Suprapubic skin (tissue), 4 donors: ENCODE measurements at regions not wholly inside any gene's neighbourhood (a gene's known extent, or its start where the extent isn't known, plus 50 kb on each side); places are given as distances from the start of the nearest gene placed in this dataset.
A peak's percentile ranks its signal among the peaks of the same experiment; 100 is the strongest.

ENCODE experiments used
- DNase-seq, 2 donors: peaks; one replicate each; pipeline ENCODE4 v3.0.0-alpha.2; 2019; ENCODE audit warnings: low spot score in 2 of 2
- H3K27ac ChIP-seq: fragments of 200-600 bp; sonication (generic); one replicate; pipeline ENCODE4 v1.5.1; 2019
- H3K27me3 ChIP-seq: fragments of 200-600 bp; sonication (generic); one replicate; pipeline ENCODE4 v1.5.1; 2019
- H3K36me3 ChIP-seq: fragments of 200-600 bp; sonication (generic); one replicate; pipeline ENCODE4 v1.5.1; 2019
- H3K4me1 ChIP-seq: fragments of 200-600 bp; sonication (generic); one replicate; pipeline ENCODE4 v1.5.1; 2019
- H3K4me3 ChIP-seq: fragments of 200-600 bp; sonication (generic); one replicate; pipeline ENCODE4 v1.5.1; 2019; ENCODE audit warnings: mild to moderate bottlenecking
- H3K9me3 ChIP-seq: fragments of 200-600 bp; sonication (generic); one replicate; pipeline ENCODE4 v1.5.1; 2019
- EP300 ChIP-seq: sonication (generic); formaldehyde crosslinking; IDR thresholded peaks from one replicate; pipeline ENCODE4 v1.6.1; 2017; ENCODE audit warnings: antibody characterized with exemption
- POLR2A ChIP-seq, 2 donors: fragments of 450-650 bp; IDR thresholded peaks; one replicate each; pipeline ENCODE4 v1.6.1; 2017; ENCODE audit warnings: antibody characterized with exemption in 2 of 2, mild to moderate bottlenecking in 2 of 2, moderate library complexity in 2 of 2
- POLR2AphosphoS5 ChIP-seq, 3 donors: sonication (generic); formaldehyde crosslinking; IDR thresholded peaks; one replicate each; pipeline ENCODE4 v1.6.1; 2017; ENCODE audit warnings: antibody characterized with exemption in 3 of 3
- WGBS: methylation state at CpG from one replicate; pipeline ENCODE4 v1.1.5; 2018; 5-methylcytosine and 5-hydroxymethylcytosine counted together
- TF ChIP-seq, protein P1 (sequence below), 2 donors: fragments of 200-600 bp in 1 of 2; fragments of 450-650 bp in 1 of 2; sonication (generic) in 1 of 2; IDR thresholded peaks; one replicate each; pipeline ENCODE4 v1.5.1; 2016 to 2019; ENCODE audit warnings: antibody characterized with exemption in 2 of 2, mild to moderate bottlenecking in 1 of 2, moderate library complexity in 1 of 2

GRCh38 chr12:116354950-116355783 is 77.7 kb upstream of the MED13L start:
- Histone ChIP-seq H3K27ac (no peak overlapping the region), H3K4me1 (peaks cover 17% of the 10 kb centered on the region), H3K36me3 (no peaks in the 10 kb centered on the region), H3K4me3 (no peak overlapping the region), H3K9me3 (no peaks in the 10 kb centered on the region), H3K27me3 (no peaks in the 10 kb centered on the region)
- TF ChIP-seq EP300 (no peak), POLR2AphosphoS5 (IDR thresholded peaks at IDR 0.05) (no peak), POLR2A (IDR thresholded peaks at IDR 0.05) (no peak)
- TF ChIP-seq, protein P1, sequence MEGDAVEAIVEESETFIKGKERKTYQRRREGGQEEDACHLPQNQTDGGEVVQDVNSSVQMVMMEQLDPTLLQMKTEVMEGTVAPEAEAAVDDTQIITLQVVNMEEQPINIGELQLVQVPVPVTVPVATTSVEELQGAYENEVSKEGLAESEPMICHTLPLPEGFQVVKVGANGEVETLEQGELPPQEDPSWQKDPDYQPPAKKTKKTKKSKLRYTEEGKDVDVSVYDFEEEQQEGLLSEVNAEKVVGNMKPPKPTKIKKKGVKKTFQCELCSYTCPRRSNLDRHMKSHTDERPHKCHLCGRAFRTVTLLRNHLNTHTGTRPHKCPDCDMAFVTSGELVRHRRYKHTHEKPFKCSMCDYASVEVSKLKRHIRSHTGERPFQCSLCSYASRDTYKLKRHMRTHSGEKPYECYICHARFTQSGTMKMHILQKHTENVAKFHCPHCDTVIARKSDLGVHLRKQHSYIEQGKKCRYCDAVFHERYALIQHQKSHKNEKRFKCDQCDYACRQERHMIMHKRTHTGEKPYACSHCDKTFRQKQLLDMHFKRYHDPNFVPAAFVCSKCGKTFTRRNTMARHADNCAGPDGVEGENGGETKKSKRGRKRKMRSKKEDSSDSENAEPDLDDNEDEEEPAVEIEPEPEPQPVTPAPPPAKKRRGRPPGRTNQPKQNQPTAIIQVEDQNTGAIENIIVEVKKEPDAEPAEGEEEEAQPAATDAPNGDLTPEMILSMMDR (IDR thresholded peaks at IDR 0.05), result no peak
- no peak for DNase-seq
- 82% methylated on average over 14 of the region's 15 CpGs for WGBS

DNA sequence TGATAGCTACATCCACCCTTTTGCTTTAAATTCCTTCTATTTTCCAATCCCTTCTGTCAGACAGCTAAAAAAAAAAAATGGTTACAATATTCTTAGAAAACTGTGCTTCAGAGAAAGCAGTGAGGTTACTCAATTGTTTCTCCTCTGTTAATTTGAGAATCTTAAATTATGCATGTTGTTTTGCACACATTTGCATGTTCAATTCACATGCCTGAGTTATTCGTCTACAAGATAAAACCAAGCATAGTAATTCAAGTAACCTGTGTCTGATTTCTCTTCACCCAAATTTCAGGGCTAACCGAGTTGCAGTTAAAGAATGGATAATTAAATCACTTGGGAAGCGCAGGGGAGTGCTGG is 81.0 kb upstream of the MED13L start:
- 42% methylated on average over 3 of the region's 3 CpGs for WGBS
- Histone ChIP-seq H3K4me3 (no peak overlapping the region), H3K9me3 (no peaks in the 10 kb centered on the region), H3K27me3 (no peaks in the 10 kb centered on the region), H3K36me3 (no peaks in the 10 kb centered on the region), H3K4me1 (peaks cover 17% of the 10 kb centered on the region), H3K27ac (peak overlapping the region; percentile 79)
- TF ChIP-seq POLR2AphosphoS5 (IDR thresholded peaks at IDR 0.05) (no peak), EP300 (no peak), POLR2A (IDR thresholded peaks at IDR 0.05) (no peak)
- TF ChIP-seq, protein P1 (IDR thresholded peaks at IDR 0.05), result no peak
- DNase-seq, result no peak

GRCh38 chr12:116358893-116359761 is 81.6 kb upstream of the MED13L start:
- no peaks in the 10 kb centered on the region for H3K27me3 ChIP-seq
- peak overlapping the region; percentile 79 for H3K27ac ChIP-seq
- DNase-seq, result peak; percentile 94 to 95
- peak overlapping the region; percentile 11 for H3K4me3 ChIP-seq
- no peaks in the 10 kb centered on the region for H3K9me3 ChIP-seq
- H3K4me1 ChIP-seq, result peaks cover 17% of the 10 kb centered on the region
- whole genome bisulfite sequencing, result 15% methylated on average over 10 of the region's 10 CpGs
- TF ChIP-seq EP300 (no peak), POLR2AphosphoS5 (IDR thresholded peaks at IDR 0.05) (peak in 1 of 3 donors; percentile 64)
- no peaks in the 10 kb centered on the region for H3K36me3 ChIP-seq

DNA sequence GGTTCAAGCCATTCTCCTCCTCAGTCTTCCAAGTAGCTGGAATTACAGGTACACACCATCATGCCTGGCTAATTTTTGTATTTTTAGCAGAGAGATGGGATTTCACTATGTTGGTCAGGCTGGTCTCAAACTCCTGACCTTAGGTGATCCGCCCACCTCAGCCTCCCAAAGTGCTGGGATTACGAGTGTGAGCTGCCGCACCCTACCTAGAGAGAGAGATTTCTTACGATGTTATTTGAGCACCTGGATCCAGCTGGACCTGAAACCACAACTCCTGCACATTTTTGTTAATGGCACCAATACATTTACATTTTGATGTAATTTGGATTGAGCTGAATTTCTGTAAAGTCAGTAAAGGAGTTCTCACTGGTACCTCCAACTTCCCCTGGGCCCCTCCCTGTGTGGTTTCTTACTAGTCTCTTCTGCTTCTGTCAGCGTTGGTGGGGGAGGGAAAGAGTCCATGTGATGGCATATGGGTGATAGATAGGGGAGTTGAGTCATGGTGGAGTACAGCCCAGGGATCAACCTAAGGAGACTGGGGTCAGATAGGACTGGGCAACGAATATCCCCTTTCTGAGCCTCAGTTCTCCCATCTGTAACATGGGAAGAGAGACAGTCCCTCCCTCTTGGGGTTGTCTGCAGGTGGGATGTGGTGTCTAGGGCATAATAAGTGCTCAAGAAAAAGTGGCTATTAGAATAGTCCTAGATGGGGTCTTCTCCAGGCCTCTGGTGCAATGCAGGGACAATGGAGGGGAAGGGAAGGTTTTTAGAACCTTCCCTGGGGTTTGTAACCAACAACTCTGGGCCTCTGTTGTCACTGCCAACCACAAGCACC is 83.3 kb upstream of the MED13L start:
- H3K4me1 ChIP-seq, result peaks cover 17% of the 10 kb centered on the region
- DNase-seq, result no peak
- H3K36me3 ChIP-seq, result no peaks in the 10 kb centered on the region
- no peak overlapping the region for H3K27ac ChIP-seq
- WGBS, result 91% methylated on average over 6 of the region's 6 CpGs
- TF ChIP-seq, protein P1 (IDR thresholded peaks at IDR 0.05), result no peak
- TF ChIP-seq EP300 (no peak), POLR2A (IDR thresholded peaks at IDR 0.05) (no peak), POLR2AphosphoS5 (IDR thresholded peaks at IDR 0.05) (no peak)
- no peak overlapping the region for H3K4me3 ChIP-seq
- H3K9me3 ChIP-seq, result no peaks in the 10 kb centered on the region
- no peaks in the 10 kb centered on the region for H3K27me3 ChIP-seq

DNA sequence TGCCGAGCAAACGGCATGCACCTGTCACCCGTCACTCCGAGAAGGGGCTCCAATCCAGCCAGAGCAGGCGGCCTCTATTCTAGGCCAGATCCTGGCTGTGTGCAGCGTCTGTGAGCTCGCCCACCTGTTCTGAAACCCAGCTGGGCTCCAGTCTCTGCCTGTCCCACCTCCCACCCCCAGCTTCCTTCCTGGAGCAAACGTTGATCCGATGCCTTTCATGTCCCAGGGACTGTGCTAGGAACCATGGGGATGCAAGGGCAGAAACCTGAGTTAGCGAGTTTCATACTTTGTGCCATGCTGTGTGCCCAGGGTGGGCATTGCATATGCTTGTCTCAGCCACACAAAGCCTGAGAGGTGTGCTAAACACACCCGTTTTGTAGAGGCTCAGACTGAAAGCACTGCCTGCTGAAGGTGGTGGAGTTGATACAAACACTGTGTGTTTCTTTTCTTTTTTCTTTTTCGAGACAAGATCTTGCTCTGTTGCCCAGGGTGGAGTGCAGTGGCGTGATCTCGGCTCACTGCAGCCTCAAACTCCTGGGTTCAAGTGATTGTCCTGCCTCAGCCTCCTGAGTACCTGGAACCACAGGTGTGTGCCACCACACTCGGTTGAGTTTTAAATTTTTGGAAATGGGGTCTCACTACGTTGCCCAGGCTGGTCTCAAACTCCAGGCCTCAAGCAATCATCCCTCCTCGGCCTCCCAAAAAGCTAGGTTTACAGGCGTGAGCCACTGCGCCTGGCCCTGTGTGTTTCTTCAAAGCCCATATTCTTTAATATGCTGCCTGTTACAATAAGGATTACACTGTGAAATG is 84.1 kb upstream of the MED13L start:
- Histone ChIP-seq H3K9me3 (no peaks in the 10 kb centered on the region), H3K36me3 (no peaks in the 10 kb centered on the region), H3K4me1 (peaks cover 17% of the 10 kb centered on the region), H3K27me3 (no peaks in the 10 kb centered on the region), H3K4me3 (no peak overlapping the region), H3K27ac (no peak overlapping the region)
- no peak for DNase-seq
- 82% methylated on average over 19 of the region's 19 CpGs for whole genome bisulfite sequencing
- TF ChIP-seq POLR2AphosphoS5 (IDR thresholded peaks at IDR 0.05) (no peak), POLR2A (IDR thresholded peaks at IDR 0.05) (no peak), EP300 (no peak)
- TF ChIP-seq, protein P1 (IDR thresholded peaks at IDR 0.05), result no peak
